ENCODE measurements at regions not wholly inside any gene's neighbourhood (a gene's known extent, or its start where the extent isn't known, plus 50 kb on each side); places are given as distances from the start of the nearest gene placed in this dataset.

GRCh38 chr2:149884871-149885270 lies 297.3 kb upstream of the MMADHC start:
- no peaks in the 10 kb centered on the region for H3K9me3 ChIP-seq (ENCODE audit: control insufficient read depth, low read depth, low read length)
- Mint-ChIP-seq H3K9me3 (peaks cover 0 to 3% of the 10 kb centered on the region in 2 experiments; a peak in 2 of 5 replicates), H3K27me3 (ENCODE audit: low read depth) (no peaks in the 10 kb centered on the region), H3K36me3 (ENCODE audit: insufficient read depth in 1 of 3, low read depth in 3 of 3) (no peaks in the 10 kb centered on the region; a peak in 1 of 7 replicates), H3K4me3 (no peak overlapping the region), H3K4me1 (no peaks in the 10 kb centered on the region), H3K27ac (no peak overlapping the region)
- H3K79me2 ChIP-seq (ENCODE audit: insufficient read depth, low read length): no peaks in the 10 kb centered on the region
- H4K91ac ChIP-seq (ENCODE audit: insufficient read length, low read depth, low read length): no peak overlapping the region
- H2BK120ac ChIP-seq (ENCODE audit: low read depth, low read length, poor library complexity, severe bottlenecking): no peak overlapping the region
- no peak overlapping the region for H2AFZ ChIP-seq (ENCODE audit: low read length)
- no peaks in the 10 kb centered on the region for H3K23me2 ChIP-seq (ENCODE audit: insufficient read length, low read depth, low read length, poor library complexity, severe bottlenecking)
- no peak overlapping the region for H3K4ac ChIP-seq (ENCODE audit: low read depth, low read length)
- H2BK20ac ChIP-seq (ENCODE audit: low read depth, low read length, poor library complexity, severe bottlenecking): no peak overlapping the region
- H3K56ac ChIP-seq (ENCODE audit: insufficient read length, low read depth, low read length): no peak overlapping the region
- no peak for DNase-seq
- no peaks in the 10 kb centered on the region for H3K27me3 ChIP-seq (ENCODE audit: insufficient read depth, low read length)
- no peak overlapping the region for H3K14ac ChIP-seq (ENCODE audit: insufficient read depth, low read length)
- no peak overlapping the region for H3K9ac ChIP-seq (ENCODE audit: extremely low read depth, insufficient read length, low read length)
- no peak overlapping the region for H3K23ac ChIP-seq (ENCODE audit: insufficient read length, low read depth, low read length)
- no peak overlapping the region for H2AK5ac ChIP-seq (ENCODE audit: insufficient read length, low read length)
- no peaks in the 10 kb centered on the region for H4K20me1 ChIP-seq (ENCODE audit: control insufficient read depth, insufficient read depth, insufficient read length)
- H2BK5ac ChIP-seq (ENCODE audit: insufficient read length, low read length): no peak overlapping the region
- H4K8ac ChIP-seq (replicated peaks; ENCODE audit: insufficient read length, low read depth, low read length): no peak overlapping the region
- H3T11ph ChIP-seq (ENCODE audit: low read length): no peak overlapping the region
- no peak overlapping the region for H4K5ac ChIP-seq (ENCODE audit: insufficient read length, low read depth, low read length)
- H3K4me1 ChIP-seq (ENCODE audit: insufficient read depth, low read length): no peaks in the 10 kb centered on the region
- no peaks in the 10 kb centered on the region for H3K79me1 ChIP-seq (ENCODE audit: insufficient read depth, low read depth, low read length, poor library complexity, severe bottlenecking)
- no peak overlapping the region for H2BK15ac ChIP-seq (ENCODE audit: low read depth, low read length)
- H3K4me2 ChIP-seq (ENCODE audit: insufficient read depth, insufficient read length, low read length): no peak overlapping the region
- no peak for TF ChIP-seq CTCF (conservative IDR thresholded peaks at IDR 0.05)
- H3K27ac ChIP-seq (ENCODE audit: insufficient read length, low read depth, low read length): no peak overlapping the region
- no peak overlapping the region for H3K18ac ChIP-seq (ENCODE audit: insufficient read length, low read depth, low read length)
- no peak overlapping the region for H2BK12ac ChIP-seq (ENCODE audit: insufficient read length, low read depth, low read length)
